VCaP (cell line): ENCODE measurements at regions not wholly inside any gene's neighbourhood (a gene's known extent, or its start where the extent isn't known, plus 50 kb on each side); places are given as distances from the start of the nearest gene placed in this dataset.
"Not testable (repeated sequence)": the region's sequence is repeated elsewhere in the genome, so short reads cannot be mapped to it uniquely, and the experiment has no call there.

Source experiments
- H3K27ac ChIP-seq: fragments of 450-650 bp; 2 replicates; pipeline ENCODE4 v1.5.1; 2017
- CTCF ChIP-seq: fragments of 450-650 bp; conservative IDR thresholded peaks from 2 replicates; pipeline ENCODE4 v1.5.1; 2017; ENCODE audit warnings: mild to moderate bottlenecking, moderate library complexity

DNA sequence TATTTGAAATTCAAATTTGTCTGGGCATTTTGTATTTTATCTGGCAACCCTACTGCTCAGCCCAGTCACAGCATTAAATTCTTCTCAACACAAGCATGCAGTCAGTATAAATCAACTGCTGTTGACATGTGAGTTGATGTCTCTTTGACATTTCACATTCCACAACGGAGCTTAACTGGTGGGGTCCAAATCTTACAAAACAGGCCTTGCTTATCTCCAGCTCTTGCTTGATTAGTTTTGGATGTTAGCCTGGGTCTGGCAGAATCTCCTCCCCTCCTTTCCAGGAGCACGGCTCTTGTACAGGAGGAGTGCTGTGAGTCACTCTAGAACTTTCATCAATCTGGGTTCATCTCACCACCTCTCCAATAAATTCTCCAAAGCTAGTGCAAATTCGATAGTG is 80.8 kb upstream of the PHACTR1 start:
- TF ChIP-seq CTCF = no peak
- no peak overlapping the region for H3K27ac ChIP-seq

- H3K27ac ChIP-seq = no peak overlapping the region
Measured at GRCh38 chr6:12636336-12636735, 80.2 kb upstream of the PHACTR1 start.

DNA sequence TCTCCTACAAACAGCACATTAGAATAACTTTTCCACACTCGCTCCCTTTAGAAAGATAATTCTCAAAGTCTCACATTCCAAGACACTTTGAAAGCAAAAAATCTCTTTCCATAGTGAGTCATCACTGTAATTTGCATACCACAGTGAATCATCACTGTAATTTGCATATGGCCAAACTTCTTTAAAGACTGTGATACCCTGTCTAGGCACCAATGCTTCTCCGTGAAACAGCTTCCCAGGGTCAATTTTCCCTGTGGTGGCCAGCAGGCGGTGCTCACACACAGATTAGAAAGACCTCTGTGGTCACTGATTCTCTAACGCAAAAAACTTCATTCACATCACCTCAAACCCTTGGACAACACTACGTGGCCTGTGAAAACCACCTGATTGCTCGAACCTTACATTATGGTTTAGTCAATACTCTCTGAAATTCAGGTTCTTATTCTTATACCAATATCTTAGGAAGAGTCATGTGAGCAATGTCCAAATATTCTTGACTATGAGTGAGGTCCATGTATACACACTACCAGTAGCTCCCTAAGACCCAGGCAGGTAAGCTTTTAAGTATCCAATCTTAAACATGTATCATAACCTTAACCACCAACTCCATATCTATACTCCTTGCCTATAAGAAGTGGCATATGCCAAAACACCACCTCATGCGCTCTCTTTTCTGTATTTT is 78.5 kb upstream of the PHACTR1 start:
- peak; percentile 71 for TF ChIP-seq CTCF
- H3K27ac ChIP-seq = no peak overlapping the region

More at GRCh38 chr6:12636336-12636735, 80.2 kb upstream of the PHACTR1 start:
- TF ChIP-seq CTCF = 0 out of 2 replicates have a peak, but pooled peaks have one; percentile 13

GRCh38 chr6:12640438-12640837 is 76.1 kb upstream of the PHACTR1 start:
- H3K27ac ChIP-seq = no peak overlapping the region
- no peak for TF ChIP-seq CTCF

DNA sequence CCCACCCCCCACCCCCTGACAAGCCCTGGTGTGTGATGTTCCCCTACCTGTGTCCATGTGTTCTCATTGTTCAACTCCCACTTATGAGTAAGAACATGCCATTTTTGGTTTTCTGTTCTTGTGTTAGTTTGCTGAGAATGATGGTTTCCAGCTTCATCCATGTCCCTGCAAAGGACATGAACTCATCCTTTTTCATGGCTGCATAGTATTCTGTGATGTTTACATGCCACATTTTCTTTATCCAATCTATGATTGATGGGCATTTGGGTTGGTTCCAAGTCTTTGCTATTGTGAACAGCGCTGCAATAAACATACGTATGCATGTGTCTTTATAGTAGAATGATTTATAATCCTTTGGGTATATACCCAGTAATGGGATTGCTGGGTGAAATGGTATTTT is 74.8 kb upstream of the PHACTR1 start:
- H3K27ac ChIP-seq = not testable (repeated sequence)

DNA sequence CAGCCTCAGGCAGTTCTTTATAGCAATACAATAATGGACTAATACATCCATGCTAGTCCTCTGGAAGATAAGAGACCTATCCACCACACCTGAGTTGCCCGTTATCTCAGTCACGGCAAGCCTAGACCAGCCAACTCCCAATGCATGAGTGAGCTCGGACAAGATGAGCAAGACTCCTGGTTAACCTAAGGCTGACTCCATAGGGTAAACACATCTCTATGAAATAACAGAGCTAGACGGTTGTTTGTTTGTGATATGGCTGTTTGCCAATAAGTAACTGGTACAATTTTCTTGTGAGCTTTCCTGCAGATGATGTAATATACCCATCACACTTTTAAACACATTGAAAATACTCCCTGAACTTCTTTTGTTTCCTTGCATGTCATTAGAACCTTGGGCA is 70.6 kb upstream of the PHACTR1 start:
- no peak overlapping the region for H3K27ac ChIP-seq
- TF ChIP-seq CTCF = no peak

DNA sequence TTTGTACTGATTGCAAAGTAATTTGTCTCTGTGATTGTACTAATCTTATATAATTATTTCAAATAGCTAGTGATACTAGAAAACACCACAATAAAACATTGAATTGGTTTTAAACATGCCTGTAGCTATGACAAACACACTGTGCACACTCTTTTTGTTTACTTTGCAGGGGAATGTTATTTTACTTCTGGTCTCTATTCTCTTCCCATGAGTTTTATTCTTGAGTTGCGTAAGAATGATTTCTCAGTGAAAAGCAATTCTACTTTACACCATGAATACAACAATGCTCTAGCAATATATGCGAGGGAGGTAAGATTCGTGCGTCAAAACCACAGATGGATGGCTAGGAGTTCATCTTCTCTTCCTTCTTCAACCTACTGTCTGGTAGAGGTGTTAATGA is 68.4 kb upstream of the PHACTR1 start:
- TF ChIP-seq CTCF = no peak
- no peak overlapping the region for H3K27ac ChIP-seq

DNA sequence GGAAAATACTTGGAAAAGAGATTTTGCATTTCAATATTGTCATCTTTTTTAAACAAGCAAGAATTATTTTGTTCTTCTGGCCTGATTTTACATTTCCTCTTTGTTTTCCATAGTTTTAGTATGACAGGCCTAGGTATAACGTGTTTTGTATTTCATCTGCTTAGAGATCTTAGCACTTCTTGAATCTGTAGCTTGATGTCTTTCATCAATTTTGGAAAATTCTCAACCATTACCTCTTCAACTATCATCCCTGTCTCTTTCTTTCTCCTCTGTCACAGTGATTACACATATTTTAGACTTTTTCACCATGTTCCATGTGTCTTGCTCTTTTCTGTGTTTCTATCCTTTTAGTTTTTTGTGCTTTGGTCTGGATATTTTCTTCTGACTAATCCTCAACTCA is 67.2 kb upstream of the PHACTR1 start:
- no peak for TF ChIP-seq CTCF
- no peak overlapping the region for H3K27ac ChIP-seq
